ENCODE measurements at regions not wholly inside any gene's neighbourhood (a gene's known extent, or its start where the extent isn't known, plus 50 kb on each side); places are given as distances from the start of the nearest gene placed in this dataset.
A peak's percentile ranks its signal among the peaks of the same experiment; 100 is the strongest.
"Not testable (repeated sequence)": the region's sequence is repeated elsewhere in the genome, so short reads cannot be mapped to it uniquely, and the experiment has no call there.

DNA sequence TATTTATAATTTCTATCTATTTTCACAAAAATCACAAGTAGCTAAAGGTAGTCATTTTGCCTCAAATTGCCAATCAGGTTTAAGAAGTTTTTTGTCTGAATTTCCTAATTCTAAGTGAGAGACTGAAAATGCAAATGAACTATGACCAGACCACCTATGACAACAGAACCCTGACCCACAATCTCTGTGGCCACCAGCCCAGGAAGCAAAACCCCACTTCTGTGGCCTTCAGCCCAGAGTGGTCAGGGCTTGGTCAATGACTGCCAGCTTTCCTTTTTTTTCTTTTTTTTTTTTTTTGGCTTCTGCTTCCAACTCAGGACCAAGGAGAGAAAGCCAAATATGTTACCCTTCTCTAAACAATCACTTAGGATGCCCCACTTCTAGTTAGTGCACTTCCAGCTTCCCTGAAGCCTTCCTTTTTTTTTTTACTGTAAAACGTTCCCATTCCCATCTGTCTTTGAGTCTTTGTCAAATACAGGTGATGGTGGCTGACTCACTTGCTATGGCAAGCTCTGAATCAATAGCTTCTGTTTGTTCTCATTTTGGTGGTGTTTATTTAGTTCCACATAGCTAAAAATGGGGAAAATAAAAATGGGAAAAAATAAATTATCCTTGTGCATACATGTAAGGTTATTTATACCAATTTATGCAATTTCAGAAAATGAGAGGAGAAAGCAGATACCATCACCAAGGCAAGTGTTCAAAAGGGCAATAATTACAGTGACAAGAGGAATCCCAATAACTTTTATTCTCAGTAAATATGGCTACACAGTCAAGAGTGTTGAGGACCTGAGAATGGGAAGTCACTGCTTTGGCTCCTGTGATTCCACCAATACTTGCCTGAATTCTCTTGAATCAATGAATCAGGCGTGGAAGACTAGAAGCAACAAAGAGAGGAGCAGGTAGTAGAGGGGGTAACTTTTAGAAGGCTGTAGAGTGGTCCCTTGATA, 170.3 kb upstream of the PDE7B start:
- Histone ChIP-seq H3K4me3 (no peak overlapping the region), H3K9me3 (replicated peaks) (no peaks in the 10 kb centered on the region), H3K36me3 (no peaks in the 10 kb centered on the region), H3K4me1 (replicated peaks) (no peaks in the 10 kb centered on the region), H3K27ac (no peak overlapping the region), H3K27me3 (replicated peaks) (no peaks in the 10 kb centered on the region)
- DNase-seq (ENCODE audit: low read depth in 1 of 2, low spot score in 2 of 2): no peak

- no peak overlapping the region for H3K27ac ChIP-seq
- H3K9me3 ChIP-seq (replicated peaks): no peaks in the 10 kb centered on the region
- H3K36me3 ChIP-seq: no peaks in the 10 kb centered on the region
- DNase-seq (ENCODE audit: low read depth in 1 of 2, low spot score in 2 of 2): no peak
- no peaks in the 10 kb centered on the region for H3K4me1 ChIP-seq (replicated peaks)
- no peaks in the 10 kb centered on the region for H3K27me3 ChIP-seq (replicated peaks)
- H3K4me3 ChIP-seq: no peak overlapping the region
Measured at GRCh38 chr6:135686784-135687301, 164.7 kb upstream of the PDE7B start.

GRCh38 chr6:135688476-135688875, 163.0 kb upstream of the PDE7B start:
- not testable (repeated sequence) for H3K27me3 ChIP-seq (replicated peaks); H3K27ac ChIP-seq; H3K36me3 ChIP-seq; DNase-seq (ENCODE audit: low read depth in 1 of 2, low spot score in 2 of 2); H3K4me3 ChIP-seq; H3K4me1 ChIP-seq (replicated peaks); H3K9me3 ChIP-seq (replicated peaks)

DNA sequence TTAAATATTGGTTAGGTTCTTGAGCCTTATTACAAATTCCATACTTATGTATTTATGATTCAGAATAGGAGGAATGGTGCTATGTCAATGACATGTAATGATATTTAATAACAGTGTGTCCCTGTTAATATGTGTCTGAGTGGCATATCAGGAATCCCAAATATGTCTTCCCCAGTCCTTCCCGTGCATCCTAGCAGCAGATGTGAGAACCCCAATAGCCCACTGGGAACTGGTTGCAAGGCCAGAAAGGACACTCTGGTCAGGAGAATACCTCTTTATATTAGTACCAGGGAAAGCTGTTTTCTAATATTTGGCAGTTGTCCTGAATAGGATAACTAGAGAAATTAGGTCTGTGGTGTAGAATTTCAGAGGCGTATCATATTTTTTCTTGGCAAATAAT, 159.1 kb upstream of the PDE7B start:
- H3K36me3 ChIP-seq: no peaks in the 10 kb centered on the region
- H3K4me3 ChIP-seq: no peak overlapping the region
- H3K4me1 ChIP-seq (replicated peaks): no peaks in the 10 kb centered on the region
- H3K27ac ChIP-seq: no peak overlapping the region
- DNase-seq (ENCODE audit: low read depth in 1 of 2, low spot score in 2 of 2): no peak
- H3K9me3 ChIP-seq (replicated peaks): no peaks in the 10 kb centered on the region
- no peaks in the 10 kb centered on the region for H3K27me3 ChIP-seq (replicated peaks)

- Histone ChIP-seq H3K4me3 (no peak overlapping the region), H3K4me1 (replicated peaks) (no peaks in the 10 kb centered on the region), H3K27me3 (replicated peaks) (no peaks in the 10 kb centered on the region), H3K9me3 (replicated peaks) (no peaks in the 10 kb centered on the region), H3K27ac (no peak overlapping the region), H3K36me3 (no peaks in the 10 kb centered on the region)
- DNase-seq (ENCODE audit: low read depth in 1 of 2, low spot score in 2 of 2): no peak
Measured at GRCh38 chr6:135693811-135694370, 157.6 kb upstream of the PDE7B start.

GRCh38 chr6:135699705-135700104, 151.8 kb upstream of the PDE7B start:
- no peaks in the 10 kb centered on the region for H3K36me3 ChIP-seq
- DNase-seq (ENCODE audit: low read depth in 1 of 2, low spot score in 2 of 2): no peak
- no peaks in the 10 kb centered on the region for H3K27me3 ChIP-seq (replicated peaks)
- H3K9me3 ChIP-seq (replicated peaks): no peaks in the 10 kb centered on the region
- H3K4me3 ChIP-seq: no peak overlapping the region
- no peaks in the 10 kb centered on the region for H3K4me1 ChIP-seq (replicated peaks)
- H3K27ac ChIP-seq: no peak overlapping the region

DNA sequence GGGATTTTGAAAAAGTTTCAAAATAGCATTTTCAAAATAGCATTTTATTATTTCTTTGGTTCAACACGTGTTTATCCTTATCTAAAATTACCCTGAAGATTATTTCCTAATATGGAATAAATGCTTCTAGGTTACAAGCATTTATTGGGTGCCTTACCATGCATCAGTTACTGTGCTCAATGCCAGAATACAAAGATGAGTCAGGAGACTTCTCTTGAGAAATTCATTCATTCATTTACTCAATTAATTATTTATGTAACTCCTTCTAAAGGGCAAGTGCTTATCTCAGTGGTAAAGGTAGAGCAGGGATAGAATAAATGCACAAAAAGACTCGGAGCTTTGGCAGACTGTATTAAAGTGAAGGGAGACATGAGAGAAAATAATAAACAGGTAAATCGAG, 150.1 kb upstream of the PDE7B start:
- no peak for DNase-seq (ENCODE audit: low read depth in 1 of 2, low spot score in 2 of 2)
- no peaks in the 10 kb centered on the region for H3K27me3 ChIP-seq (replicated peaks)
- no peak overlapping the region for H3K27ac ChIP-seq
- no peaks in the 10 kb centered on the region for H3K4me1 ChIP-seq (replicated peaks)
- no peaks in the 10 kb centered on the region for H3K36me3 ChIP-seq
- no peak overlapping the region for H3K4me3 ChIP-seq
- H3K9me3 ChIP-seq (replicated peaks): no peaks in the 10 kb centered on the region

DNA sequence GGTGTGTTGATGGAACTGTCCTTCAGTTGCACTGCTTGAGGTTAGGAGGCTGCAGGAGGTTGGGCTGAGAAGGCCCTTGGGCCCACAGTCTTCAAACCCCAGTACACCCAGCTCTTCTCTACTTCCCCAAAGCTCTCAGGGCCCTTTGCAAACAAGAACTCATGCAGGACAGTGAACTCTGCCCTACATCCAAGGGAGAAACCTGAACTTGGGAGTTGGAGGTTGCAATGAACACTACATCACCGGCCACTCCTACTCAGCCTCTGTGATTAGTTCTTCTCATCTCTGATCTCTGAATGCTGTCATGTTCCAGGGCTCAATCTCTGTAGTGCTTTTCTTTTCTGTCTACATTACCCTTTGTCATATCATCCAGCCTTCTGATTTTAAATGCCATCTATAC, 148.5 kb upstream of the PDE7B start:
- H3K9me3 ChIP-seq (replicated peaks): no peaks in the 10 kb centered on the region
- no peaks in the 10 kb centered on the region for H3K4me1 ChIP-seq (replicated peaks)
- H3K36me3 ChIP-seq: no peaks in the 10 kb centered on the region
- H3K27me3 ChIP-seq (replicated peaks): no peaks in the 10 kb centered on the region
- H3K4me3 ChIP-seq: no peak overlapping the region
- no peak for DNase-seq (ENCODE audit: low read depth in 1 of 2, low spot score in 2 of 2)
- no peak overlapping the region for H3K27ac ChIP-seq

GRCh38 chr6:135703621-135704020, 147.9 kb upstream of the PDE7B start:
- no peak for DNase-seq (ENCODE audit: low read depth in 1 of 2, low spot score in 2 of 2)

DNA sequence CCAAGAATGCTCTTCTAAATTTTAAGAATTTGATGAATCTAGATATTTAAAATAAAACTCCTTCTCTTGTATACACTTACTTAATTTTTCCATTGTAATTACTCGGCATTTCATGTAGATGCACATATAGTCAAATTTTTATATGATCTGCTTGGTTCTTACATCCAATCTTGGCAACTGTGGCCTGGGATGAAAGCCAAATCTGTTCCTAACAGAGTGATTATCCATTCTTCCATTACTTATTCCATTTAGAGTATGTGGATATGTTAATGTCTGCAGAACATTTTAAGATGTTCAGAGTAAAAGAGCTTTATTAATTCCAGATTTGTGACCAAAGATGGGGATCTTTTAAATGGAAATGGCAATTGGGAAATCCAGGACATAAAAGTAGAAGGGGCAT, 144.1 kb upstream of the PDE7B start:
- no peaks in the 10 kb centered on the region for H3K4me1 ChIP-seq (replicated peaks)
- no peak for DNase-seq (ENCODE audit: low read depth in 1 of 2, low spot score in 2 of 2)
- H3K27me3 ChIP-seq (replicated peaks): no peaks in the 10 kb centered on the region
- H3K9me3 ChIP-seq (replicated peaks): no peaks in the 10 kb centered on the region
- H3K27ac ChIP-seq: no peak overlapping the region
- no peak overlapping the region for H3K4me3 ChIP-seq
- H3K36me3 ChIP-seq: no peaks in the 10 kb centered on the region

More at GRCh38 chr6:135703621-135704020, 147.9 kb upstream of the PDE7B start:
- H3K4me1 ChIP-seq (replicated peaks): no peaks in the 10 kb centered on the region
- H3K36me3 ChIP-seq: no peaks in the 10 kb centered on the region
- H3K4me3 ChIP-seq: no peak overlapping the region
- H3K9me3 ChIP-seq (replicated peaks): no peaks in the 10 kb centered on the region
- no peak overlapping the region for H3K27ac ChIP-seq
- no peaks in the 10 kb centered on the region for H3K27me3 ChIP-seq (replicated peaks)

GRCh38 chr6:135710042-135710441, 141.5 kb upstream of the PDE7B start:
- Histone ChIP-seq H3K27me3 (replicated peaks) (0 out of 2 replicates have a peak, but pooled peaks cover 2% of the 10 kb centered on the region), H3K27ac (no peak overlapping the region), H3K4me3 (no peak overlapping the region), H3K36me3 (no peaks in the 10 kb centered on the region), H3K9me3 (replicated peaks) (no peaks in the 10 kb centered on the region), H3K4me1 (replicated peaks) (no peaks in the 10 kb centered on the region)
- no peak for DNase-seq (ENCODE audit: low read depth in 1 of 2, low spot score in 2 of 2)

- no peak overlapping the region for H3K4me3 ChIP-seq
- DNase-seq (ENCODE audit: low read depth in 1 of 2, low spot score in 2 of 2): no peak
Measured at GRCh38 chr6:135722190-135722589, 129.3 kb upstream of the PDE7B start.

DNA sequence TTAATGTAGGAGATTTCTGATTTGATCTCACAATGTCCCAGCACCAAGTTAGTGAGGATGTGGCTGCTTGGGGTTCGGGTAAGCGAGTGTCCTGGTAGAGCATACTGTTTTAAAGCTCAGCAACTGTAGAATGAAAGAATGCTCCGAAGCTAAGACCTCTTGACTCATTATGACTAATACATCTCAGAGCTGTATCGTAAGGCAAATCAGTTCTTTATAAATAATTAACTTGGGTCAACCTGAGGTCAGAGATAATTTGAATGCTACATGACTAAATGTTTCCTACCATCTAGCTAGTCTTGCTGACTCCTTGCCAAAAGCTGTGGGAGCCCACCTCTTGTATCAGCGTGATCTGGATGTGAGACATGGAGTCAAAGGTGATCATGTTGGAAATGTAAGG, 128.8 kb upstream of the PDE7B start:
- H3K9me3 ChIP-seq (replicated peaks): no peaks in the 10 kb centered on the region
- DNase-seq (ENCODE audit: low read depth in 1 of 2, low spot score in 2 of 2): peak; percentile 58 to 59
- H3K36me3 ChIP-seq: no peaks in the 10 kb centered on the region
- peak overlapping the region; percentile 47 for H3K27ac ChIP-seq
- peaks cover 13% of the 10 kb centered on the region for H3K4me1 ChIP-seq (replicated peaks)
- H3K4me3 ChIP-seq: no peak overlapping the region
- no peaks in the 10 kb centered on the region for H3K27me3 ChIP-seq (replicated peaks)

More at GRCh38 chr6:135722190-135722589, 129.3 kb upstream of the PDE7B start:
- H3K9me3 ChIP-seq (replicated peaks): no peaks in the 10 kb centered on the region
- no peaks in the 10 kb centered on the region for H3K27me3 ChIP-seq (replicated peaks)
- H3K36me3 ChIP-seq: no peaks in the 10 kb centered on the region
- H3K27ac ChIP-seq: peak overlapping the region; percentile 47
- peaks cover 13% of the 10 kb centered on the region for H3K4me1 ChIP-seq (replicated peaks)

- H3K4me1 ChIP-seq (replicated peaks): no peaks in the 10 kb centered on the region
- H3K27me3 ChIP-seq (replicated peaks): no peaks in the 10 kb centered on the region
- H3K36me3 ChIP-seq: no peaks in the 10 kb centered on the region
- no peak for DNase-seq (ENCODE audit: low read depth in 1 of 2, low spot score in 2 of 2)
- no peaks in the 10 kb centered on the region for H3K9me3 ChIP-seq (replicated peaks)
- no peak overlapping the region for H3K27ac ChIP-seq
- H3K4me3 ChIP-seq: no peak overlapping the region
Measured at GRCh38 chr6:135728589-135728988, 122.9 kb upstream of the PDE7B start.

Measured in SJSA1 (cell line).